ENCODE measurements at regions not wholly inside any gene's neighbourhood (a gene's known extent, or its start where the extent isn't known, plus 50 kb on each side); places are given as distances from the start of the nearest gene placed in this dataset.

DNA sequence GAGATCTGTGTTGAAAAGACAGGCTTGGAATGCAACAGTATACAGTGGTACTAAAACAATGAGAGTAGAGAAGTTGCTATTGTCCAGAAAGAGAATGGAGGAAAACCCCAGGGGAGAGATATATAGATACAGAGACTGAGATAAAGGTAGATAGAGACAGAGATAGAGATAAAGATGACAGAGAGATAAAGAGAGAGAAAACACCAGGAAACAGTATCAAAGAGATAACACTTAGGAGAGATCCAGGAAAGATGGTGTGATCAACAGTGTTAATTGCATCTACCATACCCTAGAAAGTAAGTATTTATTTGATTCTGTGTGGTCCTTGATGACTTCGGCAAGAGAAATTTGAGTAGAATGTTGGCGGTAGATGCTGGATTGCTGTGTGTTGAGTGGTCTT, 461.8 kb upstream of the RIOK2 start:
- Histone ChIP-seq H3K27ac (ENCODE audit: low read depth, low read length) (no peak overlapping the region), H3K27me3 (ENCODE audit: insufficient read depth, low read length) (no peaks in the 10 kb centered on the region), H3K36me3 (ENCODE audit: insufficient read depth, low read length) (peaks cover 5% of the 10 kb centered on the region; the same call in 1 of the 2 replicates), H3K4me3 (ENCODE audit: low read depth, low read length) (no peak overlapping the region), H3K79me2 (ENCODE audit: control insufficient read depth, insufficient read depth, low read length, unreplicated experiment) (no peaks in the 10 kb centered on the region), H2AFZ (ENCODE audit: low read length, unreplicated experiment) (no peak overlapping the region), H3K4me1 (ENCODE audit: control insufficient read depth, insufficient read depth, low read length, unreplicated experiment) (no peaks in the 10 kb centered on the region)

DNA sequence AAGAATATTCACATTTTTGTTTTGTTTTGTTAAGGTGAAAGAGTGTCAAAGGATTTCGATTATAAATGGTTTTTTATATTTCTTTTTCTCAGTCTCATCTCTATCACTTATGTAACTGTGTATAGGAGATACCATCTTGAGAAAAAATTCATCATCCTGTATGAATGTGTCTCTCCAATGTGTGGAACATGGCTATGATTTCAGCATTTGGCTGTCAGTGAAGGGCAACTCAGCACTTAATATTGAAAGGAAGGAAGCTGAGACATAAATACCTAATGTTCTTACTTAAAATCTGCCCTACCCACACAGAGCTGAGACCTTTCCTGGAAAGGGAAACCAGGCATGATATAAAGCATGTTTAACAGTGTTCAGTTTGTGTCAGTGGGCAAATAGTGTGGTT, 474.2 kb upstream of the RIOK2 start:
- no peaks in the 10 kb centered on the region for H3K36me3 ChIP-seq (ENCODE audit: insufficient read depth, low read length)
- H3K4me3 ChIP-seq (ENCODE audit: low read depth, low read length), result no peak overlapping the region
- no peak overlapping the region for H3K27ac ChIP-seq (ENCODE audit: low read depth, low read length)
- no peaks in the 10 kb centered on the region for H3K27me3 ChIP-seq (ENCODE audit: insufficient read depth, low read length)
- no peaks in the 10 kb centered on the region for H3K79me2 ChIP-seq (ENCODE audit: control insufficient read depth, insufficient read depth, low read length, unreplicated experiment)
- no peak overlapping the region for H2AFZ ChIP-seq (ENCODE audit: low read length, unreplicated experiment)
- peaks cover 15% of the 10 kb centered on the region for H3K4me1 ChIP-seq (ENCODE audit: control insufficient read depth, insufficient read depth, low read length, unreplicated experiment)

DNA sequence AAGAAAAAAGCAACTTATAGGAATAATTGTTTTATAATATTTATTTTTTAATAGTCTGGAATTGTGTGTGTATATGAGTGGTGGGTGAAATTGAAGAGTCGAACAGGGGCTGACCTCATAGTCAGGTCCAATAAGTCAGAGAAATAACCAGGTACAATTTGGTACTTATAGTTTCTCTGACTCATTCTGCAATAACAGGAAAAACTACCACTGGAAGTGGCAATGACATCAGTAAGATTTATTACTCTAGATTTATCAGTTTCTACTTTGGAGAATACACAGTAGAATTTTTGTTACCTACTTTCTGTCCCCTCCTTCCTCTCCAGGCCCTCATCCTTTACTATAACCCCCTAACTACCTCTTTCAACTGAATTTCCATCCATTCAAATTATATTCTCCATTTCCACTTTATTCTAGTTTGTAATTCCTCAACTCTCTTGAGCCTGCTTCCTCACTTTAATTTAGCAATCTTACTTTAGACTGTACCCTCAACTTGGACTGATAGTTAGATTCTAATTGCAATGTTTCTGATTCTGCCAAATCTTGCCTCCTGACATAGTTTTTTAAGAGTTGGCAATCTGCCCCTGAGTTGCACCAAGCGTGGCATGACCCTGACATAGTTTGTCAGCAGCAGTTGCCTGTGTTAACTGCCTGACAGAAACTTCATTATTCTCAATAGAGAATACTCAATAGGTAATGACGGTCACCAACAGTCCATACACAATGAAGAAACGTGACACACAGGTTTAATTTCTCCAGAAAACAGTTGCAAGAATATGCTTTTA, 475.3 kb upstream of the RIOK2 start:
- H3K4me3 ChIP-seq (ENCODE audit: low read depth, low read length), result no peak overlapping the region
- no peak overlapping the region for H3K27ac ChIP-seq (ENCODE audit: low read depth, low read length)
- H3K27me3 ChIP-seq (ENCODE audit: insufficient read depth, low read length), result no peaks in the 10 kb centered on the region
- peaks cover 15% of the 10 kb centered on the region for H3K4me1 ChIP-seq (ENCODE audit: control insufficient read depth, insufficient read depth, low read length, unreplicated experiment)
- no peaks in the 10 kb centered on the region for H3K79me2 ChIP-seq (ENCODE audit: control insufficient read depth, insufficient read depth, low read length, unreplicated experiment)
- H2AFZ ChIP-seq (ENCODE audit: low read length, unreplicated experiment), result peak overlapping the region; percentile 28
- H3K36me3 ChIP-seq (ENCODE audit: insufficient read depth, low read length), result no peaks in the 10 kb centered on the region

DNA sequence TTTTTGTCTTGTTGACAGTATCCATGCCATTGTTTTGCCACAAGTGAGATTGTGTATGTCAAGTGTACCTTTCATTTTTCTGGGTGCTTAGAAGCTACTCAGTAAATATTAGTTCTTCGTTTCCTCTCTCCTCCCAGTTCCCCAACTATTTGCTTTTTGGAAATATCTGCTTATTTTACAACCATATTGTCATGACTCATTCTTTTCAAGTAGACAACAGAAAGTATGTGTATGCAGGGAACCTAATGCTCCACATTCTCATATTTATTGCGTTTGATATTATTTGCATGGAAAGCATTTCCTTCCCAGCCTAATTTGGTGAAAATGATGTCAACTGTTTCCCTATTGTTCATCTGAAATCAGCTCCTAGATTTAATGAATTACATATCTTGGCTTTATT, 483.7 kb upstream of the RIOK2 start:
- Histone ChIP-seq H2AFZ (ENCODE audit: low read length, unreplicated experiment) (no peak overlapping the region), H3K36me3 (ENCODE audit: insufficient read depth, low read length) (no peaks in the 10 kb centered on the region), H3K79me2 (ENCODE audit: control insufficient read depth, insufficient read depth, low read length, unreplicated experiment) (no peaks in the 10 kb centered on the region), H3K4me1 (ENCODE audit: control insufficient read depth, insufficient read depth, low read length, unreplicated experiment) (no peaks in the 10 kb centered on the region), H3K27me3 (ENCODE audit: insufficient read depth, low read length) (no peaks in the 10 kb centered on the region), H3K27ac (ENCODE audit: low read depth, low read length) (no peak overlapping the region), H3K4me3 (ENCODE audit: low read depth, low read length) (no peak overlapping the region)

DNA sequence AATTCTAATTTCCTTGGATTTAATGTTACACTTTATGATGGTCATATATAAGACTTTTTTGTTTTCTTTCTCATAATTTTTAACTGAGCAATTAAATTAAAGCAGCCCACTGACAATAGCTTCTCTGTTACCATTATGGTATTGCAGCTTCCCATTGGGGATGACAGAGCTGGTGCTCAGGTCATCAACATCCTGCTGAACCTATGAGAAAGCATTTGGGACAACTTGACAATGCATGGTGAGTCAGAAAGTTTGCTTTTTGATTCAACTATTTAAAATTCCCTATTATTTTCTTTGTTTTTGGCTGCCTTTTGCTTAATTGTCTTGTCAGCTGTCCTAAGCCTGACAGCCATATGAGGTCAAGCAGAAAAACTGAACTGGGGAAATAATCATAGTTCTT, 487.4 kb upstream of the RIOK2 start:
- H2AFZ ChIP-seq (ENCODE audit: low read length, unreplicated experiment), result no peak overlapping the region
- H3K27me3 ChIP-seq (ENCODE audit: insufficient read depth, low read length), result no peaks in the 10 kb centered on the region
- no peak overlapping the region for H3K27ac ChIP-seq (ENCODE audit: low read depth, low read length)
- 0 out of 2 replicates have a peak, but pooled peaks cover 3% of the 10 kb centered on the region for H3K36me3 ChIP-seq (ENCODE audit: insufficient read depth, low read length)
- H3K4me1 ChIP-seq (ENCODE audit: control insufficient read depth, insufficient read depth, low read length, unreplicated experiment), result no peaks in the 10 kb centered on the region
- no peaks in the 10 kb centered on the region for H3K79me2 ChIP-seq (ENCODE audit: control insufficient read depth, insufficient read depth, low read length, unreplicated experiment)
- H3K4me3 ChIP-seq (ENCODE audit: low read depth, low read length), result no peak overlapping the region

DNA sequence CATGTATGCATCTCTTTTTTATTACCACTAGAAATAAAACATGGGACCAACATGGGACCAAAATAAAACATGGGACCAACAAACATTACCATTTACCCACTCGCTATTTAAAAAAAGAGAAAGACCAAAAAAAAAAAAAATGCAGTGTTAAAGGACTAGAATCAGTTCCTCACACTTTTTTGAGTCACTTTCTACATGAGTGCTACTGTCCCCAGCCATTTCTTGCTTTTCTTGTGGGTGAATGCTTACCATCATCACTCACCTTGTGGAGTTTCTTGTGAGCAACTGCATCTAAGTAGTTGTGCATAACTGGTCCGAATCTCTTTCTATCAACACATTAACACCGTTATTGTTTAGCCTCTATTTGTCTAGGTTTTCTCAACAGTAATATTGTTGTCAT, 493.6 kb upstream of the RIOK2 start:
- 0 out of 2 replicates have a peak, but pooled peaks cover 3% of the 10 kb centered on the region for H3K36me3 ChIP-seq (ENCODE audit: insufficient read depth, low read length)
- H3K4me1 ChIP-seq (ENCODE audit: control insufficient read depth, insufficient read depth, low read length, unreplicated experiment), result no peaks in the 10 kb centered on the region
- no peak overlapping the region for H3K4me3 ChIP-seq (ENCODE audit: low read depth, low read length)
- H3K27me3 ChIP-seq (ENCODE audit: insufficient read depth, low read length), result no peaks in the 10 kb centered on the region
- no peak overlapping the region for H3K27ac ChIP-seq (ENCODE audit: low read depth, low read length)
- H3K79me2 ChIP-seq (ENCODE audit: control insufficient read depth, insufficient read depth, low read length, unreplicated experiment), result no peaks in the 10 kb centered on the region
- H2AFZ ChIP-seq (ENCODE audit: low read length, unreplicated experiment), result no peak overlapping the region

DNA sequence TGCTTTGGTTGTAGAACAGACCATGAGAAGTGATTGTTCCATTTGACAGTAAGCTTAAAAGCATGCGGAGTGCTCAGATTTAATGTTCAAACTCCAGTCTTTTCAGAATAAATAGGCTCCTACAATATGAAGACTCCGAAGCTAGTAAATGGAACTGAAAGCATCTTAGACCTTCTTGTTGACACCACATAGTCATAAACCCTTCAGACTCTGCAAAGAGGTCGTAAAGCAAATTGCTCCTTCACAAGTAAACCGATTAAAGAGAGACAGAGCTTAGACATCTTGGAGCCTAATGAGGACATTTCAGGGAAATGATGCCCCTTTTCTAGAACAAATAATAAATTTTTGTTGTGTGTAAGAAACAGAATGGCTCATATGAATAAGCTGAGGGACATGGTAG, 511.0 kb upstream of the RIOK2 start:
- Histone ChIP-seq H3K27ac (ENCODE audit: low read depth, low read length) (no peak overlapping the region), H3K79me2 (ENCODE audit: control insufficient read depth, insufficient read depth, low read length, unreplicated experiment) (no peaks in the 10 kb centered on the region), H2AFZ (ENCODE audit: low read length, unreplicated experiment) (no peak overlapping the region), H3K4me3 (ENCODE audit: low read depth, low read length) (no peak overlapping the region), H3K4me1 (ENCODE audit: control insufficient read depth, insufficient read depth, low read length, unreplicated experiment) (no peaks in the 10 kb centered on the region), H3K36me3 (ENCODE audit: insufficient read depth, low read length) (no peaks in the 10 kb centered on the region), H3K27me3 (ENCODE audit: insufficient read depth, low read length) (no peaks in the 10 kb centered on the region)

DNA sequence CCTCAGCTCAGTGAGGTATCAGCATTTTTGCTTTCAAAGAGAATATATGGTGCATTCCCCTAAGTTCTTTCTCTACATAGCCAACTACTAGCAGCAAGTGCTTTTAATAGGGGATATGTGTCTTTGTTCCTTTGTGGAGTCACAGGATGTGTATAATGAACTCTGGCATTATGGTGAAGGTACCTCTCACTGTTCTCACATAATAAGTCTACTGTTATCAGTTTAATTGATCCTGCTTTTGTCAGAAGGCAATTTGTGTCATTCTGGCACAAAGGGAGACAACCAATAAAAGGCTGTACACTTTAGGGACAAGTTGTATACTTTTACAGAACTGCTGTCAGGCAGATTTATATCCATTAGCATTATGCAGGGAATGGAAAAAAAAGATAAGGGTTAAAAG, 531.4 kb upstream of the RIOK2 start:
- no peak overlapping the region for H2AFZ ChIP-seq (ENCODE audit: low read length, unreplicated experiment)

DNA sequence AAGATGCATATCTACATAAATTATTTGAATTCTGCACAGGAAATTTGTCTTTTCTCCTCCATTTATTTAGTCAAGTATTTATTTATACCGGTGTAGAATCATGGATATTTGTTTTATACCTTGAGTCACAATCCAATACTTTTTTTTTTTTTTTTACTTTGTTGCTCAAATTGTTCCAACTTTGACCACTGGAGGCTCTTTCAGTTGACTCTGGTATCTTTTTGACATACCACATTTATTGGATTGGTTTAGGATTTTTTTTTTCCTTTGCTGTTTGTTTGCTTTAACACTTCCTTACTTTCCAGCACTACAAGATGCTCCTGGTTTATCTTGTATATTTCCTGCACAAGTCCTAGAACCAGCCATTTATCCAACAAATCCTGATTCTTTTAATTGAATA, 543.1 kb upstream of the RIOK2 start:
- Histone ChIP-seq H3K36me3 (ENCODE audit: insufficient read depth, low read length) (no peaks in the 10 kb centered on the region), H3K79me2 (ENCODE audit: control insufficient read depth, insufficient read depth, low read length, unreplicated experiment) (no peaks in the 10 kb centered on the region), H3K27ac (ENCODE audit: low read depth, low read length) (no peak overlapping the region), H3K27me3 (ENCODE audit: insufficient read depth, low read length) (no peaks in the 10 kb centered on the region), H3K4me3 (ENCODE audit: low read depth, low read length) (no peak overlapping the region), H2AFZ (ENCODE audit: low read length, unreplicated experiment) (no peak overlapping the region), H3K4me1 (ENCODE audit: control insufficient read depth, insufficient read depth, low read length, unreplicated experiment) (no peaks in the 10 kb centered on the region)

More for the DNA sequence above, 531.4 kb upstream of the RIOK2 start:
- H3K27me3 ChIP-seq (ENCODE audit: insufficient read depth, low read length), result no peaks in the 10 kb centered on the region
- no peak overlapping the region for H3K4me3 ChIP-seq (ENCODE audit: low read depth, low read length)
- H3K36me3 ChIP-seq (ENCODE audit: insufficient read depth, low read length), result no peaks in the 10 kb centered on the region
- no peak overlapping the region for H3K27ac ChIP-seq (ENCODE audit: low read depth, low read length)
- H3K4me1 ChIP-seq (ENCODE audit: control insufficient read depth, insufficient read depth, low read length, unreplicated experiment), result no peaks in the 10 kb centered on the region
- no peaks in the 10 kb centered on the region for H3K79me2 ChIP-seq (ENCODE audit: control insufficient read depth, insufficient read depth, low read length, unreplicated experiment)

DNA sequence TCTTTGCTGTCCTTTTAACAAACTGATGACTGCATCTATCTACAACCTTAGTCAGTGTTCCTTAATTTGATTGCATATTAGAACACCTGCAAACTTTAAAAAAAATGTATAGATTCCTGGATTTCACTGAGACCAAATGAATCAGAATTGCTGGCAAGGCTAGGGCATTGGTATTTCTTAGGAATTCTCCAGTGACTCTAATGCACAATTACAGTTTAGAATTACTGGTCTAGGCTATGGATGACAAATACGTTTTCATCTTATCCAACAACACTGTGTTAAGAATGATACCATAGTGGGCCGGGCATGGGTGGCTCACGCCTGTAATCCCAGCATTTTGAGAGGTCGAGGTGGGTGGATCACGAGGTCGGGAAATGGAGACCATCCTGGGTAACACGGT, 545.9 kb upstream of the RIOK2 start:
- no peak overlapping the region for H2AFZ ChIP-seq (ENCODE audit: low read length, unreplicated experiment)
- no peaks in the 10 kb centered on the region for H3K27me3 ChIP-seq (ENCODE audit: insufficient read depth, low read length)
- no peak overlapping the region for H3K27ac ChIP-seq (ENCODE audit: low read depth, low read length)
- no peaks in the 10 kb centered on the region for H3K36me3 ChIP-seq (ENCODE audit: insufficient read depth, low read length)
- H3K79me2 ChIP-seq (ENCODE audit: control insufficient read depth, insufficient read depth, low read length, unreplicated experiment), result no peaks in the 10 kb centered on the region
- no peaks in the 10 kb centered on the region for H3K4me1 ChIP-seq (ENCODE audit: control insufficient read depth, insufficient read depth, low read length, unreplicated experiment)
- H3K4me3 ChIP-seq (ENCODE audit: low read depth, low read length), result no peak overlapping the region

DNA sequence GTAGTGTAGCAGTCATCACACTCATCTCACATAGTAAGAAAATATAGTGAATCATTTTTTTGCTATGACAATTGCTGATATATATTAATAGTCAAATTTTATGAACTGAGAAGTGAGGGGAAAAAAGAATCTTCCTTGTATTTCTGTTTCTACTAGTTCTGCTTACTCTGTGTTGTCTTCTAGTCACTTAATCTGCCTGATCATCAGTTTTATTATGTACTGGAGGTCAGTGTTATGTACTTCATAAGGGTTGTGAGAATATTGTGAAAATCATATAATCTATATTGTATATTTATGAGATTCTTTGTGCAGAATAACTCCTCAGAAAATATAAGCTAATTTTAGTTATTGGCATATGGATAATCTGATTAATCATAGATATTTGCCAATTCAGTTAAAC, 546.9 kb upstream of the RIOK2 start:
- no peaks in the 10 kb centered on the region for H3K4me1 ChIP-seq (ENCODE audit: control insufficient read depth, insufficient read depth, low read length, unreplicated experiment)
- no peak overlapping the region for H3K27ac ChIP-seq (ENCODE audit: low read depth, low read length)
- no peaks in the 10 kb centered on the region for H3K27me3 ChIP-seq (ENCODE audit: insufficient read depth, low read length)
- no peak overlapping the region for H3K4me3 ChIP-seq (ENCODE audit: low read depth, low read length)
- H2AFZ ChIP-seq (ENCODE audit: low read length, unreplicated experiment), result no peak overlapping the region
- no peaks in the 10 kb centered on the region for H3K36me3 ChIP-seq (ENCODE audit: insufficient read depth, low read length)
- H3K79me2 ChIP-seq (ENCODE audit: control insufficient read depth, insufficient read depth, low read length, unreplicated experiment), result no peaks in the 10 kb centered on the region

Measured in ACC112 (cell line).